H1 (cell line): ENCODE measurements at regions not wholly inside any gene's neighbourhood (a gene's known extent, or its start where the extent isn't known, plus 50 kb on each side); places are given as distances from the start of the nearest gene placed in this dataset.

Experiments used
- CTCF ChIA-PET: fragments of 300-600 bp; sonication (Branson Sonifier 250); formaldehyde crosslinking; loops from one replicate; lab custom pipeline; 2021; ENCODE audit not compliant: partially characterized antibody; lab: Charles Lee
- POLR2A ChIA-PET: fragments of 300-600 bp; sonication (Branson Sonifier 250); formaldehyde crosslinking; loops from one replicate; lab custom pipeline; 2021; ENCODE audit warnings: inconsistent platforms; ENCODE audit not compliant: partially characterized antibody; lab: Charles Lee
- DNase-seq, 2 experiments: peaks; one replicate each; pipeline versions ENCODE4 v3.0.0 to v3.0.0-alpha.2; 2010 to 2022; ENCODE audit warnings: low spot score in 2 of 2, low read depth in 1 of 2, mixed read lengths in 1 of 2
- FAIRE-seq: peaks from 2 replicates; lab custom pipeline; 2011; peaks lifted over from hg19 to GRCh38; lab: Jason Lieb, UNC
- H2AFZ ChIP-seq: 2 replicates; pipeline ENCODE4 v1.8.1; 2012; ENCODE audit warnings: low read length, inconsistent platforms
- H2AK5ac ChIP-seq: 2 replicates; pipeline ENCODE4 v1.6.1; 2013; ENCODE audit warnings: low read depth, low read length
- H2BK120ac ChIP-seq: replicated peaks from 2 replicates; pipeline ENCODE3; 2013; ENCODE audit warnings: low read depth, low read length, inconsistent platforms
- H2BK12ac ChIP-seq: 2 replicates; pipeline ENCODE4 v1.6.1; 2013; ENCODE audit warnings: low read depth, low read length
- H2BK15ac ChIP-seq: 2 replicates; pipeline ENCODE4 v1.6.1; 2013; ENCODE audit warnings: low read length
- H2BK20ac ChIP-seq: 2 replicates; pipeline ENCODE4 v1.6.1; 2013; ENCODE audit warnings: low read length
- H2BK5ac ChIP-seq: 2 replicates; pipeline ENCODE4 v1.6.1; 2013; ENCODE audit warnings: low read depth, low read length
- H3K14ac ChIP-seq: 2 replicates; pipeline ENCODE4 v1.6.1; 2013; ENCODE audit warnings: inconsistent platforms; ENCODE audit not compliant: insufficient read length
- H3K18ac ChIP-seq: 2 replicates; pipeline ENCODE4 v1.6.1; 2013; ENCODE audit warnings: low read length; ENCODE audit errors: extremely low read depth
- H3K23ac ChIP-seq: 2 replicates; pipeline ENCODE4 v1.6.1; 2013; ENCODE audit warnings: inconsistent platforms; ENCODE audit not compliant: insufficient read length
- H3K23me2 ChIP-seq: 2 replicates; pipeline ENCODE4 v1.6.1; 2013; ENCODE audit warnings: low read depth, low read length
- H3K27ac ChIP-seq: 2 replicates; pipeline ENCODE4 v1.6.1; 2011; ENCODE audit warnings: low read depth, low read length, inconsistent platforms
- H3K27me3 ChIP-seq, 4 experiments: replicated peaks in 1 of 4; 1 replicate in 1 of 4; 2 replicates in 3 of 4; pipeline versions ENCODE4 v1.6.1 to v1.8.1; 2011 to 2013; ENCODE audit warnings: low read length in 3 of 4, mild to moderate bottlenecking in 3 of 4, inconsistent platforms in 2 of 4, mixed read lengths in 2 of 4, moderate library complexity in 1 of 4; ENCODE audit not compliant: control insufficient read depth in 3 of 4, insufficient read depth in 3 of 4; ENCODE audit errors: extremely low read depth in 1 of 4
- H3K36me3 ChIP-seq, 4 experiments: 2 replicates each; pipeline versions ENCODE4 v1.6.1 to v1.8.1; 2011 to 2013; ENCODE audit warnings: mild to moderate bottlenecking in 4 of 4, low read length in 3 of 4, moderate library complexity in 2 of 4, control low read depth in 1 of 4, inconsistent platforms in 1 of 4; ENCODE audit not compliant: insufficient read depth in 4 of 4, control insufficient read depth in 2 of 4
- H3K4ac ChIP-seq: replicated peaks from 2 replicates; pipeline ENCODE3; 2013; ENCODE audit warnings: low read length, low read depth, mixed read lengths, inconsistent platforms; ENCODE audit not compliant: insufficient read length
- H3K4me1 ChIP-seq, 4 experiments: replicated peaks in 1 of 4; 1 replicate in 1 of 4; 2 replicates in 3 of 4; pipeline versions ENCODE4 v1.6.1 to v1.8.1; 2011 to 2013; ENCODE audit warnings: low read length in 3 of 4, inconsistent platforms in 2 of 4, mixed read lengths in 1 of 4; ENCODE audit not compliant: insufficient read depth in 4 of 4, control insufficient read depth in 3 of 4
- H3K4me2 ChIP-seq, 2 experiments: 2 replicates each; pipeline versions ENCODE4 v1.6.1 to v1.8.1; 2011 to 2013; ENCODE audit warnings: low read depth in 2 of 2, low read length in 2 of 2, control low read depth in 1 of 2, inconsistent platforms in 1 of 2, mild to moderate bottlenecking in 1 of 2; ENCODE audit not compliant: insufficient read depth in 1 of 2
- H3K4me3 ChIP-seq, 4 experiments: fragments of 200-600, 300-600 bp in 1 of 4; sonication (generic), shearing (Covaris generic), sonication (Bioruptor Twin) in 1 of 4; 2 replicates each; pipeline versions ENCODE4 v1.5.1 to v1.8.1; 2011 to 2016; ENCODE audit warnings: low read length in 4 of 4, low read depth in 3 of 4, control low read depth in 2 of 4, inconsistent platforms in 2 of 4, mild to moderate bottlenecking in 2 of 4, mixed read lengths in 1 of 4, moderate library complexity in 1 of 4; ENCODE audit not compliant: insufficient read depth in 2 of 4; ENCODE audit errors: extremely low read depth in 1 of 4
- H3K56ac ChIP-seq: replicated peaks from 2 replicates; pipeline ENCODE3; 2013; ENCODE audit warnings: low read depth, mild to moderate bottlenecking, mixed read lengths, low read length, inconsistent platforms; ENCODE audit not compliant: insufficient read length
- H3K79me1 ChIP-seq: 2 replicates; pipeline ENCODE4 v1.6.1; 2013; ENCODE audit warnings: low read depth, low read length, control low read depth
- H3K79me2 ChIP-seq, 2 experiments: 2 replicates each; pipeline versions ENCODE4 v1.6.1 to v1.8.1; 2012 to 2013; ENCODE audit warnings: low read length in 2 of 2, mild to moderate bottlenecking in 2 of 2, inconsistent platforms in 1 of 2; ENCODE audit not compliant: insufficient read depth in 2 of 2, control insufficient read depth in 1 of 2
- H3K9ac ChIP-seq, 4 experiments: replicated peaks in 1 of 4; 1 replicate in 1 of 4; 2 replicates in 3 of 4; pipeline versions ENCODE4 v1.6.1 to v1.8.1; 2011 to 2013; ENCODE audit warnings: low read depth in 3 of 4, low read length in 3 of 4, control low read depth in 2 of 4, mild to moderate bottlenecking in 2 of 4, moderate library complexity in 2 of 4, inconsistent platforms in 1 of 4; ENCODE audit errors: extremely low read depth in 1 of 4
- H3K9me3 ChIP-seq, 2 experiments: 2 replicates each; pipeline versions ENCODE4 v1.6.1 to v1.8.1; 2012 to 2013; ENCODE audit warnings: mild to moderate bottlenecking in 2 of 2, moderate library complexity in 2 of 2, control low read depth in 1 of 2, inconsistent platforms in 1 of 2, low read depth in 1 of 2, low read length in 1 of 2, mixed read lengths in 1 of 2; ENCODE audit not compliant: insufficient read depth in 2 of 2
- H4K20me1 ChIP-seq, 2 experiments: replicated peaks in 1 of 2; 2 replicates each; pipeline versions ENCODE3 to v1.8.1; 2011 to 2013; ENCODE audit warnings: inconsistent platforms in 2 of 2, low read length in 2 of 2, mild to moderate bottlenecking in 1 of 2; ENCODE audit not compliant: insufficient read depth in 2 of 2, control insufficient read depth in 1 of 2
- H4K5ac ChIP-seq: 2 replicates; pipeline ENCODE4 v1.6.1; 2013; ENCODE audit warnings: low read length, low read depth, mixed read lengths, inconsistent platforms; ENCODE audit not compliant: insufficient read length
- H4K8ac ChIP-seq: 2 replicates; pipeline ENCODE4 v1.8.0; 2013; ENCODE audit warnings: mild to moderate bottlenecking, moderate library complexity, low read length, inconsistent platforms; ENCODE audit not compliant: insufficient read depth; ENCODE audit errors: extremely low read depth
- H4K91ac ChIP-seq: replicated peaks from 2 replicates; pipeline ENCODE3; 2013; ENCODE audit warnings: low read length, mixed read lengths, inconsistent platforms; ENCODE audit not compliant: insufficient read length
- CBX8 ChIP-seq: fragments of 300-800, 300-1000 bp; sonication (generic); IDR thresholded peaks from 2 replicates; pipeline ENCODE4 v1.7.1; 2016; ENCODE audit warnings: low read depth, low read length, borderline replicate concordance
- E2F6 ChIP-seq: IDR thresholded peaks from 2 replicates; pipeline ENCODE4 v1.6.1; 2012; ENCODE audit warnings: inconsistent platforms
- EP300 ChIP-seq, 2 experiments: IDR thresholded peaks; 1 replicate in 1 of 2; 2 replicates in 1 of 2; pipeline ENCODE4 v1.6.1; 2011 to 2012; ENCODE audit warnings: low read depth in 2 of 2, low read length in 2 of 2, mild to moderate bottlenecking in 2 of 2, borderline replicate concordance in 1 of 2, inconsistent platforms in 1 of 2, moderate library complexity in 1 of 2
- NANOG ChIP-seq: IDR thresholded peaks from 2 replicates; pipeline ENCODE4 v1.6.1; 2011; ENCODE audit warnings: low read length, low read depth, mild to moderate bottlenecking, inconsistent platforms; ENCODE audit not compliant: insufficient read depth, poor library complexity, severe bottlenecking
- NRF1 ChIP-seq: IDR thresholded peaks from 2 replicates; pipeline ENCODE4 v1.6.1; 2011; ENCODE audit warnings: mild to moderate bottlenecking, low read depth, low read length, improper control_type of control experiment
- TAF1 ChIP-seq: IDR thresholded peaks from 2 replicates; pipeline ENCODE4 v1.6.1; 2011; ENCODE audit warnings: mild to moderate bottlenecking, low read depth, low read length
- TCF12 ChIP-seq: IDR thresholded peaks from 2 replicates; pipeline ENCODE4 v1.6.1; 2011; ENCODE audit warnings: low read depth, mild to moderate bottlenecking, low read length
- USF2 ChIP-seq: IDR thresholded peaks from 2 replicates; pipeline ENCODE4 v1.6.1; 2011; ENCODE audit warnings: low read length, improper control_type of control experiment
- WGBS, 2 experiments: shearing (Covaris generic) in 1 of 2; methylation state at CpG; one replicate each; pipeline versions ENCODE4 v1.1.6 to v1.1.7; 2013 to 2015; ENCODE audit warnings: low lambda C conversion rate in 2 of 2, mixed read lengths in 2 of 2, inconsistent platforms in 1 of 2, low coverage in 1 of 2, missing lambda C conversion rate in 1 of 2; ENCODE audit not compliant: insufficient replicate concordance in 2 of 2, insufficient coverage in 1 of 2, insufficient read length in 1 of 2; ENCODE audit errors: extremely low coverage in 1 of 2, missing lambda C conversion rate in 1 of 2; 5-methylcytosine and 5-hydroxymethylcytosine counted together

GRCh38 chr14:43651185-43651787 lies 855.8 kb downstream of the FSCB start:
- Histone ChIP-seq H3K9ac (no peak overlapping the region), H2BK5ac (no peak overlapping the region), H3K79me1 (no peaks in the 10 kb centered on the region), H3K27ac (no peak overlapping the region), H4K20me1 (no peaks in the 10 kb centered on the region), H4K8ac (no peak overlapping the region), H3K4me3 (no peak overlapping the region), H3K27me3 (no peaks in the 10 kb centered on the region), H3K36me3 (no peaks in the 10 kb centered on the region), H2AK5ac (no peak overlapping the region), H3K23me2 (no peaks in the 10 kb centered on the region), H2BK12ac (no peak overlapping the region), H3K4me2 (no peak overlapping the region), H2AFZ (peak overlapping the region; percentile 53), H3K4me1 (no peaks in the 10 kb centered on the region), H3K14ac (no peak overlapping the region), H3K18ac (no peak overlapping the region), H4K91ac (no peak overlapping the region), H3K23ac (no peak overlapping the region), H3K9me3 (no peaks in the 10 kb centered on the region), H3K56ac (no peak overlapping the region), H3K4ac (no peak overlapping the region), H2BK15ac (no peak overlapping the region), H2BK20ac (no peak overlapping the region), H2BK120ac (no peak overlapping the region), H3K79me2 (no peaks in the 10 kb centered on the region), H4K5ac (no peak overlapping the region)
- WGBS, 2 experiments: 87% methylated on average over 4 of the region's 4 CpGs; no CpG with 5 or more reads in 1 of the 2 experiments
- CTCF ChIA-PET: interaction anchor here (0.6 kb wide), 1 partner anchor 458 kb away, joined by 3 read pairs; no protein-coding TSS in a partner anchor
- FAIRE-seq: no peak
- no peak for TF ChIP-seq CBX8
- no peak for TF ChIP-seq NRF1
- no peak for TF ChIP-seq TAF1
- no peak for TF ChIP-seq USF2
- no peak for TF ChIP-seq EP300 (IDR thresholded peaks at IDR 0.05; ENCODE audit: borderline replicate concordance in 1 of 2, low read depth in 2 of 2, low read length in 2 of 2)
- TF ChIP-seq TCF12: no peak
- no peak for TF ChIP-seq E2F6
- TF ChIP-seq NANOG: no peak
- DNase-seq: no peak
- POLR2A ChIA-PET: no interaction called here
